GM23338 (cell line): ENCODE measurements at regions not wholly inside any gene's neighbourhood (a gene's known extent, or its start where the extent isn't known, plus 50 kb on each side); places are given as distances from the start of the nearest gene placed in this dataset.

Source experiments
- ATAC-seq: fragments of 200-7000 bp; cut with Tn5 transposase; 3 replicates; pipeline ENCODE4 v1.9.1; 2020
- DNase-seq: peaks from one replicate; pipeline ENCODE4 v3.0.0-alpha.2; 2015; ENCODE audit warnings: low spot score
- H2AFZ ChIP-seq: fragments of 200-600 bp; sonication (generic); 2 replicates; pipeline ENCODE4 v1.8.0; 2016; ENCODE audit warnings: antibody characterized with exemption, mild to moderate bottlenecking, moderate library complexity
- H3F3A ChIP-seq: fragments of 200-600 bp; sonication (generic); replicated peaks from 2 replicates; pipeline ENCODE4 v1.8.0; 2017; ENCODE audit warnings: antibody characterized with exemption, mixed run types, low read depth
- H3K27ac ChIP-seq: fragments of 200-600 bp; sonication (generic); 2 replicates; pipeline ENCODE4 v1.6.1; 2016; ENCODE audit warnings: low read depth
- H3K27me3 ChIP-seq: fragments of 200-600 bp; sonication (generic); 2 replicates; pipeline ENCODE4 v1.8.0; 2016; ENCODE audit warnings: mild to moderate bottlenecking, mixed run types, moderate library complexity; ENCODE audit not compliant: insufficient read depth
- H3K36me3 ChIP-seq: fragments of 200-600 bp; sonication (generic); 2 replicates; pipeline ENCODE4 v1.8.0; 2016; ENCODE audit warnings: mild to moderate bottlenecking; ENCODE audit not compliant: insufficient read depth
- H3K4me1 ChIP-seq: fragments of 200-600 bp; sonication (generic); 2 replicates; pipeline ENCODE4 v1.8.0; 2016; ENCODE audit warnings: mild to moderate bottlenecking, moderate library complexity; ENCODE audit not compliant: insufficient read depth
- H3K4me2 ChIP-seq: fragments of 200-600 bp; sonication (generic); 2 replicates; pipeline ENCODE4 v1.7.1; 2017; ENCODE audit warnings: mixed run types
- H3K4me3 ChIP-seq: fragments of 200-600 bp; sonication (generic); 2 replicates; pipeline ENCODE4 v1.6.1; 2016; ENCODE audit warnings: mixed run types
- H3K79me2 ChIP-seq: fragments of 200-600 bp; sonication (generic); replicated peaks from 2 replicates; pipeline ENCODE4 v1.8.0; 2017; ENCODE audit warnings: mild to moderate bottlenecking; ENCODE audit not compliant: insufficient read depth
- H3K9me2 ChIP-seq: fragments of 200-600 bp; sonication (generic); 2 replicates; pipeline ENCODE4 v1.8.0; 2017; ENCODE audit not compliant: insufficient read depth
- H4K20me1 ChIP-seq: fragments of 200-600 bp; sonication (generic); replicated peaks from 2 replicates; pipeline ENCODE4 v1.8.0; 2017; ENCODE audit warnings: mild to moderate bottlenecking; ENCODE audit not compliant: insufficient read depth
- H3K27ac Mint-ChIP-seq: 2 replicates; pipeline ENCODE4 v1.8.0; 2020; ENCODE audit warnings: inconsistent platforms, mild to moderate bottlenecking, moderate library complexity, mixed read lengths
- H3K27me3 Mint-ChIP-seq: 3 replicates; pipeline ENCODE4 v1.8.0; 2022; ENCODE audit warnings: low read depth, mild to moderate bottlenecking, moderate library complexity, mixed read lengths, inconsistent platforms; ENCODE audit not compliant: insufficient read depth, poor library complexity
- H3K36me3 Mint-ChIP-seq: 3 replicates; pipeline ENCODE4 v1.8.0; 2021; ENCODE audit warnings: low read depth, mild to moderate bottlenecking, inconsistent platforms, moderate library complexity, mixed read lengths
- H3K4me1 Mint-ChIP-seq: 3 replicates; pipeline ENCODE4 v1.8.0; 2020; ENCODE audit warnings: mild to moderate bottlenecking, inconsistent platforms, mixed read lengths
- H3K4me3 Mint-ChIP-seq: 3 replicates; pipeline ENCODE4 v1.8.0; 2021; ENCODE audit warnings: moderate library complexity, mild to moderate bottlenecking, inconsistent platforms, mixed read lengths
- H3K9me3 Mint-ChIP-seq: 3 replicates; pipeline ENCODE4 v1.8.0; 2020; ENCODE audit warnings: moderate library complexity, mild to moderate bottlenecking, inconsistent platforms, mixed read lengths
- CREB1 ChIP-seq: fragments of 250-450 bp; sonication (Bioruptor Pico); IDR thresholded peaks from 2 replicates; pipeline ENCODE4 v1.5.0; 2020; ENCODE audit warnings: low read depth, mild to moderate bottlenecking, moderate library complexity
- CTCF ChIP-seq, 2 experiments: fragments of 200-600 bp in 1 of 2; sonication (generic) in 1 of 2; conservative IDR thresholded peaks; 2 replicates each; pipeline versions ENCODE4 v1.5.1 to v1.6.1; 2016 to 2017; ENCODE audit warnings: antibody characterized with exemption in 2 of 2, low read depth in 2 of 2, mild to moderate bottlenecking in 2 of 2, moderate library complexity in 1 of 2
- EZH2 ChIP-seq: fragments of 200-600 bp; sonication (generic); IDR thresholded peaks from one replicate; pipeline ENCODE4 v1.8.0; 2017; ENCODE audit warnings: antibody characterized with exemption, mild to moderate bottlenecking, low read depth; ENCODE audit not compliant: unreplicated experiment
- EZH2phosphoT487 ChIP-seq: fragments of 200-600 bp; sonication (generic); IDR thresholded peaks from one replicate; pipeline ENCODE4 v1.8.1; 2018; ENCODE audit warnings: antibody characterized with exemption; ENCODE audit not compliant: unreplicated experiment
- JUNB ChIP-seq: IDR thresholded peaks from one replicate; pipeline ENCODE4 v1.6.1; 2016; ENCODE audit warnings: antibody characterized with exemption; ENCODE audit not compliant: unreplicated experiment
- STAT1 ChIP-seq: IDR thresholded peaks from one replicate; pipeline ENCODE4 v1.6.1; 2016; ENCODE audit warnings: antibody characterized with exemption; ENCODE audit not compliant: unreplicated experiment
- ZNF331 ChIP-seq: fragments of 250-450 bp; sonication (Bioruptor Pico); IDR thresholded peaks from 2 replicates; pipeline ENCODE4 v1.5.0; 2020; ENCODE audit warnings: low read depth, mild to moderate bottlenecking, moderate library complexity
- ZNF462 ChIP-seq: fragments of 250-450 bp; sonication (Bioruptor Pico); IDR thresholded peaks from 2 replicates; pipeline ENCODE4 v1.5.0; 2020; ENCODE audit warnings: mild to moderate bottlenecking, moderate library complexity
- TF ChIP-seq, protein P1 (sequence below): IDR thresholded peaks from 2 replicates; pipeline ENCODE4 v1.6.1; 2016; ENCODE audit warnings: antibody characterized with exemption

DNA sequence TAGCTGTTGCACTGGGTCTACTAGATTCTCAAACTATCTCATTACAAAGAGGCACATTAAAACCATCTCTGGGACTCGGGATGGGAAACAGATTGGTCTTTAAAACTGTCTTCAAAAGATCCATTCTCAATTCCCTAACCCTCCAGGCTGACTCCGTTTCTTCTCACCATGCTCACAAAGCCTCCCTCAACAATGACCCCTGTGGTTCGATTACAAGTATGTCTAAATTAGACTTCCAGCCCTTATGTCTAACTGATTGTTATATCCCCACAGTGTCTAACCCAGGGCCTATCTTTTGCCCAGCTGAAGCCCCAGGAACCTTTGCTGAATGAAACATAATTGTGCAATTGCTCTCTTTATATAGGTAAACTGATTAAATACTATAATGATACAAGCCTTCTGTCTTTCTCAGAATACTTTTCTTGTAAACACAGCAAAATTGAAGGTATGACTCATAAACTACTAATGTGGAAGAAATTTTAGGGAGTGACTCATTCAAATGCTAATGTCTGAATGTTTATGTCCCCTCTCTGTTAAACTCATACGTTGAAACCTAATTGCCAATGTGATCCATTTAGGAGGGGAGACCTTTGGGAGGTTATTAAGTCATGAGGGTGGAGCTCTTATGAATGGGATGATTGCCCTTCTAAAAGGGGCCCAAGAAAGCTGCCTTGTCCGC is 65.6 kb upstream of the DAB1 start:
- Mint-ChIP-seq H3K4me1 (peaks cover 23% of the 10 kb centered on the region), H3K9me3 (no peaks in the 10 kb centered on the region), H3K36me3 (no peaks in the 10 kb centered on the region), H3K27ac (no peak overlapping the region), H3K27me3 (peaks cover 3% of the 10 kb centered on the region), H3K4me3 (no peak overlapping the region)
- Histone ChIP-seq H3K79me2 (no peaks in the 10 kb centered on the region), H3K27ac (no peak overlapping the region), H3K27me3 (no peaks in the 10 kb centered on the region), H3F3A (no peaks in the 10 kb centered on the region), H2AFZ (no peak overlapping the region), H3K36me3 (no peaks in the 10 kb centered on the region), H3K4me2 (no peak overlapping the region), H3K4me3 (no peak overlapping the region), H3K9me2 (0 out of 2 replicates have a peak, but pooled peaks cover 3% of the 10 kb centered on the region), H4K20me1 (no peaks in the 10 kb centered on the region), H3K4me1 (0 out of 2 replicates have a peak, but pooled peaks cover 11% of the 10 kb centered on the region)
- TF ChIP-seq, protein P1, sequence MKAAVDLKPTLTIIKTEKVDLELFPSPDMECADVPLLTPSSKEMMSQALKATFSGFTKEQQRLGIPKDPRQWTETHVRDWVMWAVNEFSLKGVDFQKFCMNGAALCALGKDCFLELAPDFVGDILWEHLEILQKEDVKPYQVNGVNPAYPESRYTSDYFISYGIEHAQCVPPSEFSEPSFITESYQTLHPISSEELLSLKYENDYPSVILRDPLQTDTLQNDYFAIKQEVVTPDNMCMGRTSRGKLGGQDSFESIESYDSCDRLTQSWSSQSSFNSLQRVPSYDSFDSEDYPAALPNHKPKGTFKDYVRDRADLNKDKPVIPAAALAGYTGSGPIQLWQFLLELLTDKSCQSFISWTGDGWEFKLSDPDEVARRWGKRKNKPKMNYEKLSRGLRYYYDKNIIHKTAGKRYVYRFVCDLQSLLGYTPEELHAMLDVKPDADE: no peak
- TF ChIP-seq CREB1 (CRISPR knock-in tag) (no peak), EZH2 (no peak), ZNF462 (CRISPR knock-in tag) (no peak), CTCF (conservative IDR thresholded peaks at IDR 0.05; ENCODE audit: low read depth in 2 of 2) (no peak), EZH2phosphoT487 (no peak), STAT1 (no peak), ZNF331 (CRISPR knock-in tag) (no peak), JUNB (no peak)
- ATAC-seq (no peak), DNase-seq (no peak)
